NCI-H1417 treated with DMSO at 0.1 percent for 48 hours (cell line): ENCODE measurements at regions not wholly inside any gene's neighbourhood (a gene's known extent, or its start where the extent isn't known, plus 50 kb on each side); places are given as distances from the start of the nearest gene placed in this dataset.
"Not testable (repeated sequence)": the region's sequence is repeated elsewhere in the genome, so short reads cannot be mapped to it uniquely, and the experiment has no call there.

ENCODE experiments used
- DNase-seq: peaks from one replicate; lab custom pipeline; 2025; lab: John Stamatoyannopoulos, UW

- not testable (repeated sequence) for DNase-seq
Measured at GRCh38 chr10:28896791-28897409, 219.6 kb downstream of the BAMBI start.

- no peak for DNase-seq
Measured at GRCh38 chr10:28897617-28898464, 220.5 kb downstream of the BAMBI start.

- DNase-seq, result no peak
Measured at GRCh38 chr10:28902215-28902614, 224.9 kb downstream of the BAMBI start.

GRCh38 chr10:28903063-28903462, 225.7 kb downstream of the BAMBI start:
- no peak for DNase-seq

- DNase-seq, result no peak
Measured at GRCh38 chr10:28903736-28904135, 226.4 kb downstream of the BAMBI start.

GRCh38 chr10:28905371-28905770, 228.1 kb downstream of the BAMBI start:
- no peak for DNase-seq

GRCh38 chr10:28906011-28906411, 228.7 kb downstream of the BAMBI start:
- DNase-seq, result no peak

- no peak for DNase-seq
Measured at GRCh38 chr10:28906415-28906814, 229.1 kb downstream of the BAMBI start.

GRCh38 chr10:28906934-28907333, 229.6 kb downstream of the BAMBI start:
- no peak for DNase-seq

GRCh38 chr10:28909875-28910274, 232.6 kb downstream of the BAMBI start:
- DNase-seq, result no peak

GRCh38 chr10:28910956-28911355, 233.6 kb downstream of the BAMBI start:
- no peak for DNase-seq

GRCh38 chr10:28911511-28911910, 234.2 kb downstream of the BAMBI start:
- not testable (repeated sequence) for DNase-seq

- no peak for DNase-seq
Measured at GRCh38 chr10:28912017-28912783, 234.9 kb downstream of the BAMBI start.

GRCh38 chr10:28913436-28914237, 236.3 kb downstream of the BAMBI start:
- DNase-seq, result no peak

GRCh38 chr10:28914701-28915100, 237.4 kb downstream of the BAMBI start:
- DNase-seq, result no peak

- DNase-seq, result no peak
Measured at GRCh38 chr10:28915989-28916588, 238.8 kb downstream of the BAMBI start.

GRCh38 chr10:28920091-28920490, 242.8 kb downstream of the BAMBI start:
- DNase-seq, result no peak

GRCh38 chr10:28922127-28922526, 244.8 kb downstream of the BAMBI start:
- DNase-seq, result no peak

GRCh38 chr10:28922861-28923260, 245.5 kb downstream of the BAMBI start:
- no peak for DNase-seq

- DNase-seq, result no peak
Measured at GRCh38 chr10:28924717-28925116, 247.4 kb downstream of the BAMBI start.

GRCh38 chr10:28925121-28925663, 247.9 kb downstream of the BAMBI start:
- DNase-seq, result no peak
